ENCODE measurements at regions not wholly inside any gene's neighbourhood (a gene's known extent, or its start where the extent isn't known, plus 50 kb on each side); places are given as distances from the start of the nearest gene placed in this dataset.
A peak's percentile ranks its signal among the peaks of the same experiment; 100 is the strongest.

DNA sequence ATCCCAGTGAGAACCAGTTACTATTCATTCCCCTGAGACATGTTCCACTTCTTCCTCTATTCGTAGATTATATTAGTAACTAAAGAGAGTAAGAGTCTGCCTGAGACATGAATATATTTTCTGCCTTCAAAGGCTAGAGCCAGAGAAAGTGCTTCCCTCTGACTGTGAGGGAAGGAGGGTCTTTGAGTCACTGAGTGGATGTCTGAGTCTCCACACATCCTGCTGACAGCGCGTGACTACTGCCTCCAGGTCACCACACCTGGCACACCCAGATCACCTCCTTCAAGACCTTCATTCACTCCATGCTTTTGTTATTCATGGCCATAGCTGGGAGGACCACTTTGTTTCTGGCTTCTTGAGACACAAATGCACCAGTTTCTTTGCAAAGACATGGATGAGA is 135.6 kb downstream of the SOX2 start:
- in situ Hi-C loops (cut with HindIII; ENCODE audit: low sequenced_read_pairs): no loop called here
- DNase-seq (ENCODE audit: low spot score): no peak

DNA sequence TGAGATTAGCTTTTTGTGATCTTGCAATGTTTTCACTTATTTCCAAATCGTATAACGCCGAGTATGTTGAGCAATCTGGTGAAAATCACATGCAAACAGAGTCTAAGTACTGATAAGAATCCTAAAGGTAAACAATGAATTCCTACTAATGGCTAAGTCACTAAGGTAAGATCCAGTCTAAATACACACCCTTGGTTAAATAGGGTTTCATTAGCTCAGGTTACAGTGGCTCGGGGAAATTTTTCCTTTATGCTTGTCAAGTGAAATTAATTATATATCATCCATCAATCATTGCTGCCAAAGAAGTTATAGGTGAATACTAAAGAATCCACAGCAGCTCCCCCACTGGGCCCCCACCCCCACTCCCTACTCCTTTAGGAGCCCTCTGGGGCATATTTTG is 139.3 kb downstream of the SOX2 start:
- in situ Hi-C loops (cut with HindIII; ENCODE audit: low sequenced_read_pairs): no loop called here
- no peak for DNase-seq (ENCODE audit: low spot score)

DNA sequence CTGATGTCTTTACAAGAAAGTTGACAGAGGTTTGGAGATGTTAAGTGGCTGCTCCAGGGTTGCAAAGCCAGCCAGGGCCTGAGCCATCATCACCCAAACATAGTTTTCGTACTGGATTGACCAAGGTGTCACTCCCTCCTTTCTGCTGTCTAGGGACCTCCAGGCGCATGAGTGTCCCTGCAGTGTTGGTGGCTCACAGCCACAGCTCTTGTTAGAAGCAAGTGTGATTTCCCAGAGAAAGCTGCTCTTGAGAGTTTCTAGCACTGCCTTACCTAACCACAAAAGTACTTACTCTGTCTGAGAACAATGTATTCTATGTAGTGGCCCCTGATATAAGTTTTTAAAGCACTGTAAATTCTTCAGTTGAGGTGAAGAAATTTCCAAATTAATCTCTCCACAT is 144.1 kb downstream of the SOX2 start:
- in situ Hi-C loops (cut with HindIII; ENCODE audit: low sequenced_read_pairs): no loop called here
- no peak for DNase-seq (ENCODE audit: low spot score)

DNA sequence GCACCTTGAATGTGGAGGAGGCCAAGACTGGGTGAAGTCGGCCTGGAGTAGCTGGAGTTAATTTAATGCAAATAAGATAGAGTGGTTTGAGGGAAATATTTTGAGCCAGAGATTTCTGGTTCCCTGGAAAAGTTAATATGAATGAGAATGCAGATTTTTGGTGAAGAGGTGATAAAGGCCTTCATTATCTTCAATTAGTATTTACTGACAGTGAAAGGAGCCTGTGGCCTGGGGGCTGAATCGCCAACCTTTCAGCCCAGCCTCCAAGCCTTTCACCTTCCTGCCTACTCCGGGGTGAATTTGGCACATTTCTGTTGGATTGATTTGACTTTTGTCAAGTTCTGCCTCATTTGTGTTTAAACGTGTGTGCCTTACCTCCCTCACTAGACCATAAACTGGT is 147.8 kb downstream of the SOX2 start:
- no peak for DNase-seq (ENCODE audit: low spot score)
- in situ Hi-C loops (cut with HindIII; ENCODE audit: low sequenced_read_pairs): no loop called here

DNA sequence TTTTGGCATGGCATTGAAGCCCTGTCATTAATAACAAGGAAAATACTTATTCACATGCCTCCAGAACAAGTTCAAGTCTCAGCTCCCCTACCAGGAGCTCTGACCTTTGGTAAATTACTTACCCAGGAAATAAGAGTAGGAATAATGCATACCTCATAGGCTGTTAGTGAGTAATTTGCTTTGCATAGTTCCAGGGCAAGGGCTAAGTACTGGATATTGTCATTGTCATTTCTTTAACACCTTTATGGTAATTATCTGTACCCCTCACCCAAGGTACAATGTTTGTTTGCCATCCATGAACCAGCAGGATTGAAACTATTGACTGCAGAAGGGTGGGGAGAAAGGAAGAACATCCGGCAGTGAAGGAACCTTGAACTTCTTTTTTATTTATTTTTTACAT is 148.5 kb downstream of the SOX2 start:
- DNase-seq (ENCODE audit: low spot score): no peak
- in situ Hi-C loops (cut with HindIII; ENCODE audit: low sequenced_read_pairs): no loop called here

DNA sequence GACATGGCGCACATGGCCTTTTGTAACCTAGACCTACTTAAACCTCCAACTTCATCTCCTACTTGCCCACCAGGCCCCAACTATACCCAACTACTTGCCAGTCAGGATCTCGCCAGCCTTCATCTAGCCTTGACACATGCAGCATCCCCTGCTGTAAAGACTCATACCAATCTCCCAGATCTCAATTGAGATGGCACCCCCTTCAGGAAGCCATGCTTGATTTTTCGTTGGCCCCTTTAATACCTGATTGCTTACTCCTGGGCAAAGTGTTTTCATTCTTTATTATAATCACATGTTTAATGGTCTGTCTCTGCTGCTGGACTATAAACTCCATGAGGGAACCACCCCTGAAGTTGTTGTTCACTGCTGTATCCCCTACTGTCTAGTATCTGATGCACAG is 150.8 kb downstream of the SOX2 start:
- in situ Hi-C loops (cut with HindIII; ENCODE audit: low sequenced_read_pairs): no loop called here
- DNase-seq (ENCODE audit: low spot score): no peak

DNA sequence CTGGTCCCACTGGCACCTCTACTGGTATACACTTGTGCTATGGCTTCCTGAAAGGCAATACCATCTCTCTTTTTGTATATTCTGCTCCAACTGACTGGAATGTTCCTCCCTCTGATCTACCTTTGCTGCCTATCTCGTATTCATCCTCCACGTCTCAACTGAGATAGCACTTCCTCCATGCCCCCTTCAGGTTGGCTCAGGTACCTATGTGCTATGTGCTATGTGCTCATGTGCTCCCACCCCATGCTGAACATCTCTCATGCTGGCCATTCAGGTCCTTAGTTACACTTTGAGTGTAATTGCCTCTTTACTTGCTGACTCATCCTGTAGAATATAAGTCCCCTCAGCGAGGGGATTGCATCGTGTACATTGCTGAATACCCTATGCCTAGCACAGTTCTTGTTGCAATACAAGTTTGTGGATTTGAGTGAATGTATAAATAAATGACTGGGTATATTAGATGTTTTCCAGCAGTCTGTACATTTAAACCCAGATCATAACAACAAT is 156.9 kb downstream of the SOX2 start:
- in situ Hi-C loops (cut with HindIII; ENCODE audit: low sequenced_read_pairs): no loop called here
- DNase-seq (ENCODE audit: low spot score): no peak

DNA sequence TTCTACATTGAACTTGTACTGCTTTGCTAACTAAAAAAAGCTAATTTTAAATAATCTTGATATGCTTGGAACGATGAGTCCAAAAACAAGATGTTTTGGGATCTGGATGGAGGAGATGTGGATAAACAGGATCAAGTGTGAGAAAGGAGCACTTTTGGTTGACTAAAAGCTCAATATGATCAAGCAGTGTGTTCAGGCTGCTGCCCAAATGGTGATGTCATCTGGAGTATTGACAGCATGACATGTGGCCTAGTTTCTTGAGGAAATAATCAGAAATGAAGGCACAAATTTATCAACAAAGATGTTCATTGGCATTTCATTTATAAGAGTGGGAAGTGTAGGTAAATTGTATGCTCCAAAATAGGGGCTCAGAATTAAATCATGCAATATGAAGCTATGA is 161.2 kb downstream of the SOX2 start:
- peak; percentile 4 for DNase-seq (ENCODE audit: low spot score)
- in situ Hi-C loops (cut with HindIII; ENCODE audit: low sequenced_read_pairs): no loop called here

DNA sequence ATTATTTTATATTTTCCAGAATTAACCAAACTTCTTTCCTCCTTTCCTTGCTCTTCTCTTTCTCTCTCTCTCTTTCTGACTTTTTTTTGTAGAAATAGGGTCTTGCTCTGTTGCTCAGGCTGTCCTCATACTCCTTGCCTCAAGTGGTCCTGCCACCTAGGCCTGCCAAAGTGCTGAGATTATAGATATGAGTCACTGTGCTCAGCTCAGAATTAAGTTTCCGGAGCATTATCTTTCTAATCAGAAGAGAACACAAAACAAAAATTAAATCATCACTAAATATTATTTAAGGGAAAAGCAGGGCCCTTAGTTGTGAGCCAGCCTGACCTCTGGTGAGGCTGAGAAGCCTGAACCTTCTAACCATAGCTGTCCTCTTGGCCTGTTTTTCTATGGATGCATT is 168.2 kb downstream of the SOX2 start:
- no peak for DNase-seq (ENCODE audit: low spot score)
- in situ Hi-C loops (cut with HindIII; ENCODE audit: low sequenced_read_pairs): no loop called here

DNA sequence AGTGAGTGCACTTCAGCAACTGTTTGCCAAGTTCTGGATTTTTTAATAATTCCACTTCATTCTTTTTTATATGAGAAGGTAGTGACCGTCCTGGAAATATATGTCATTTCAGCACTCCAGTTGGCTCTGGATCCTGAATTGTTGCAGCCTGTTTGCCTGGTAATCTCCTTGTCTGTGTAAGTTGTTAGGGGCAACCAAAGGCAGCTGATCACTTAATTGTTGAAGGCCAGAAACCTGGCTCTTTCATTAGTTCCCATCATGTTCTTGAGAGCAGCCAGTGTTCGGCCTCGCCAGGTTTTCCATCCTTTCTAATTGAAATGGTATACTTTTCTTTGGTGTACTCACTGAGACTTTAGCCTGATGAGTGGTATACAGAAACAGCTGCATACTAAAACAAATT is 168.6 kb downstream of the SOX2 start:
- no peak for DNase-seq (ENCODE audit: low spot score)
- in situ Hi-C loops (cut with HindIII; ENCODE audit: low sequenced_read_pairs): no loop called here

DNA sequence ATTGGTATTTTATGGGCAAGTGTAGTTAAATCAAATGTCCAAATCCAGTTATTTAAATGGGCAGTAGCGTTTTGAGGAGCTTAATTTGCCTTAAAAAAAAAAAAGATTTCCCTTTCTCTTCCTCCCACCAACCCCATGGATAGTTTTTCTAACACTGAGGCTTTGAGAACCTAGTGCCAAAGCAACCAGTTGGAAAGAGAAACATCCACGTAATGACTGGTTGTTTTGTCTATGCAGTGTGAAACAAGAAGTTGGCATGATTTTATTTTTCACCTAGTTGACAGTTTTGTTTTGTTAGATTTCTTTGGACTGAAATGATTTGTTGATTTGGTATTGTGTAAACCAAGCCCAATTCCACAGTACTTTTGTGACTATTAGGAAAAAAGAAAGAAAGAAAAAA is 170.0 kb downstream of the SOX2 start:
- DNase-seq (ENCODE audit: low spot score): no peak
- in situ Hi-C loops (cut with HindIII; ENCODE audit: low sequenced_read_pairs): no loop called here

DNA sequence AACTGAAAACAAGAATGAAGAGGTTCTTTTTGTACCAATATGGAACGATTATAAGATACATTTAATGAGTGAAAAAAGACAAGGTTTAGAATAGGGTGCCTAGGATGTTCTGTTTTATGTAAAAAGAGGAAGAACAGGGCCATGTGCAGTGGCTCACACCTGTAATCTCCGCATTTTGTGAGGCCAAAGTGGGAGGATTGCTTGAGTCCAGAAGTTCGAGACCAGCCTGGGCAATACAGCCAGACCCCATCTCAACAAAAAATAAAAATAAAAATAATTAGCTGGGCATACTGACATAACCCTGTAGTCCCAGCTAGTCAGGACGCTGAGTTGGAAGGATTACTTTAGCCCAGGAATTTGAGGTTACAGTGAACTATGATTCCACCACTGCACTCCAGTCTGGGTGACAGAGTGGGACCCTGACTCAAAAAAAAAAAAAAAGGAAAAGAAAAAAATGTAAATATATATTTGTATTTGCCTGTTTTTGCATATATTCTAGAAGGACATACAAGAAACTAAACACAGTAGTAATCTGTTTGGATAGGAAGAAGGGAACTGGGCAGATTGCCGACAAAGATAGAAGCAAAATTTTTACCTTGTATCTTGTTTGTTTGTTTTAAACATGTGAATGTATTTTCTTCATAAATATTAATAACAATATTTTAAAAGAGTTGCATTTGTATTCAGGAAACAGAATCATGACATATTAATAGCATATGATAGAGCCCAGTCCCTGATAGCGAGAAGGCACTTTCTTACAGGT is 174.3 kb downstream of the SOX2 start:
- in situ Hi-C loops (cut with HindIII; ENCODE audit: low sequenced_read_pairs): no loop called here
- no peak for DNase-seq (ENCODE audit: low spot score)

DNA sequence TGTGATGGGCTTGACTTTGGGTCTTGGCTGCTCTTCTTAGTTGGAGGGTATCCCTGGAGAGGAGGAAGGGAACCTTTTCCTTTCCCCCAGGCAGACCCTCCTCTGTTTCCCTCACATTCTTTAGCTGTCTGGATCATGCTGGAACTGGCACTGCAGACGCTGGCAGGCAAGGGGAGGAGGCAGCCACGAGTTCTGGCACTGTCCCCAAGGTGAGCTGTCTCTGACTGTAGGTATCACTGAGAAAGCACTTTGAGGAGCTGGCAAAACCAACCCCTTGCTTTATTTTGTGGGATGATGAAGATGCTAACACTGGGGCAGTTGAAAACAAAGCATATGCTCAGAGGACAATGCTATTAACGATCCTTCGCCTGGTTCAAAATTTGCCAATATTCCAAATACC is 175.0 kb downstream of the SOX2 start:
- DNase-seq (ENCODE audit: low spot score): no peak
- in situ Hi-C loops (cut with HindIII; ENCODE audit: low sequenced_read_pairs): no loop called here

DNA sequence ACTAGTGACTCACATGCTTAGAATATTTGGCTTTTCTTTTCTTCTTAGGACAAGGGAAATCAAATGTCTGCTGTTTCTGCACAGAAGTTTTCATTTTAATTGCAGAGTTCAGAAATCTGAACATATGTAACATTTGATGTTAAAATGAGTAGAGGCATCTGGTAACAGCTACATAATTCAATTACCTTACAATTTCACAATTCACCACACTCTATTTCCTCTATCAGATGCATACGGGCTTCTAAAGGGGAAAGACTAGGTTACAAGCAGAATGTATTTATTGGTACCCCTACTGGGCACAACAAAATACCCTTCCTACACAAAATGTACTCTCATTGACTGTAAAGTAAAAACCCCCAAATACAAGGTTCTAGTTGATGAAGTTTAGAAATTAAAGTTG is 176.0 kb downstream of the SOX2 start:
- DNase-seq (ENCODE audit: low spot score): no peak
- in situ Hi-C loops (cut with HindIII; ENCODE audit: low sequenced_read_pairs): no loop called here

DNA sequence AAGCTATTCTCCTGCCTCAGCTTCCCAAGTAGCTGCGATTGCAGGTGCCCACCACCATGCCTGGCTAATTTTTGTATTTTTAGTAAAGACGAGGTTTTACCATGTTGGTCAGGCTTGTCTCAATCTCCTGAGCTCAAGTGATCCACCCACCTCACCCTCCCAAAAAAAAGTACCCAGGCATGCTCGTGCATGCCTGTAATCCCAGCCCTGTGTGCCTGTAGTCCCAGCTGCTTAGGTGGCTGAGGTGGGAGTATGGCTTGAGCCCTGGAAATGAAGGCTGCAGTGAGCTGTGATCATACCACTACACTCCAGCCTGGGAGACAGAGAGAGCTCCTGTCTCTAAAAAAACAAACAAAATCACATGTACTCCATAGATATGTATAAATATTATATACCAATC is 176.5 kb downstream of the SOX2 start:
- in situ Hi-C loops (cut with HindIII; ENCODE audit: low sequenced_read_pairs): no loop called here
- no peak for DNase-seq (ENCODE audit: low spot score)

DNA sequence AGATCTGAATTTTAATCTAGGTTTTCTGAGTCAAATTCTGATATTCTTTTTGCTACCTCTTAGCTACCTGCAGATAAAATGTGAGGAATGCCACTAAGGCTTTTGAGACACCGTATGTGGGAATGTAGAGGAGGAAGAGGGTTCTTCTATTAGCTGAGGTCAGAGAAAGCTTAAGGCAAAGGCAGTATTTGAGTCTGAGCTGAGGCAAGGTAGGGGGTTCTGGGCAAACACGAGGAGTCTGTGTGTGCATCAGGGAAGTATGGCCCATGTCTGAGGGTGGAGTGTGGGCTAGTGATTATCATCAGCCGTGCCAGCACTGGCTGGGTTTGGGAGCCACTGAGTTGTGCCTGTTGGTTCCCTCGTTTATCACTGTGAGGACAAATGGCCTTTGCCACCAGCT is 181.1 kb downstream of the SOX2 start:
- no peak for DNase-seq (ENCODE audit: low spot score)
- in situ Hi-C loops (cut with HindIII; ENCODE audit: low sequenced_read_pairs): no loop called here

DNA sequence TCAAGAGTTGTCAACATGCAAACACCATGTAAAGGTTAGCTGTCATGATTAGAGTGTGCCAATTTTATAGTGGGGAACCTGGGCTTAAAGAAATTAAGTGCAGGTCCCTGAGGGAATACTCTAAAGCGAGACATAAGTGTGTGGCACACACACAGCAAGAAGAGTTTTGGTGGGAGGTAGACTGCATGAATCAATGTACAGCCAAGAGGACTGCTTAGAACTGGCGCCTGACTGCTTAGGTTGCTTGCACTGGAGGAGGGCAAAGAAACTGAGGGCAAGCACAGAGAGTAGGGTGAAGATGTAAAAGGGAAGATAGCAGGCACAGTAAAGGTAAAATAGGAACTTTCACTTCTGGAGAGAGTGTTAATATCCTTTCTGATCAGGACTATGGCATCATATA is 184.9 kb downstream of the SOX2 start:
- no peak for DNase-seq (ENCODE audit: low spot score)
- in situ Hi-C loops (cut with HindIII; ENCODE audit: low sequenced_read_pairs): no loop called here

DNA sequence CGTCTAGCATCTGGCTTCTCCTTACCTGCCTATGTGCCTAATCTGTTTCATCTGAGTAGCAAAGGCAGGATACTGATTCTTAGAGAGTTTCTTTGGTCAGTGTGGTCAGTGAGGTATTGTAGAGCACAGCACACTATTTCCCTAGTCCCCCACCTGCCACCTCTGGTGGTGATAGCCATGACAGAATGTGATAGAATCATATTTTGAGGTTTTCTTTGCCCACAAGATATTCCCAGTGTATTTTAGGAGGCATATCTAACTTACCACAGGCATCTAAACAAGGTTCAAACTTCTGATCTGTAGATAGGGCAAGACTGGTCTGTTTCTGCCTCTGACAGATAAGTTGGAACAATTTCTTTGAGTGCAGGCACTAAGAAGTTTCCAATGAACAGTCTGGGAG is 188.0 kb downstream of the SOX2 start:
- in situ Hi-C loops (cut with HindIII; ENCODE audit: low sequenced_read_pairs): no loop called here
- DNase-seq (ENCODE audit: low spot score): no peak

DNA sequence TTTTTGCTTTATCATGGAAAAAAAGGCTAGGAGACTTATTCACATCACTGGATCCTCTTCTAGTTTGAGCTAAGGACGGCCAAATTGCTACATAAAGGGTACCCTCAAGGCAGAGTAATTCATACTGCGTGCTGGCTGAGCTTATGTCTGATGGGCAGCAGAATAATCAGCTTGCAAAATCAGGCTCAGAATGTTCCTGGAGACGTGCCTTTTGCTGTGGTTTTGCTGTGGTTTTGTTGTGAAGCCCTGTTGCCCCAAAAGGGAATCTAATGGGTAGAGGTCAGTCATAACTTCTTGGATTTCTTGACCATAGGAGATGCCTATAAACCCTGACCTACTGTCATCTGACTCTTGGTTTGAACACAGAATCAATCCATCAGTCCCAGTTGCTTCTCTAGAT is 189.9 kb downstream of the SOX2 start:
- DNase-seq (ENCODE audit: low spot score): no peak
- in situ Hi-C loops (cut with HindIII; ENCODE audit: low sequenced_read_pairs): no loop called here

DNA sequence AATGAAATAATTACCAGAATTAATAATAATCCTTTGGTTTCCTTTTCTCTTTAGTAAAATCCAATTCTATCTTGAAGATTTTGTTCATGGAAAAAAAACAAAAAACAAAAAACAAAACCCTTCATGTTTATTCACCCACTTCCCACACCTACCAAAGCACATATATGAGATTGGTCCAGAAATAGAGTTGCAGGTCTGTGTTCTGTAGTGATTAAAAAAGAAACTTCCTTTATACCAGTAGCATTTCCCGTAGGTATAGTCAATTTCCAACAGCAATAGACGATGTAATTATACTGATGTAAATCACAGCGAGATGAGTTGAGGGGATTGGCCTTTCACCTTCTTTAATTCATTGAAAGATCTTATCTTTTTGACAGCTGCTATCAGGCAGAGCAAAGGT is 194.6 kb downstream of the SOX2 start:
- in situ Hi-C loops (cut with HindIII; ENCODE audit: low sequenced_read_pairs): no loop called here
- DNase-seq (ENCODE audit: low spot score): no peak

DNA sequence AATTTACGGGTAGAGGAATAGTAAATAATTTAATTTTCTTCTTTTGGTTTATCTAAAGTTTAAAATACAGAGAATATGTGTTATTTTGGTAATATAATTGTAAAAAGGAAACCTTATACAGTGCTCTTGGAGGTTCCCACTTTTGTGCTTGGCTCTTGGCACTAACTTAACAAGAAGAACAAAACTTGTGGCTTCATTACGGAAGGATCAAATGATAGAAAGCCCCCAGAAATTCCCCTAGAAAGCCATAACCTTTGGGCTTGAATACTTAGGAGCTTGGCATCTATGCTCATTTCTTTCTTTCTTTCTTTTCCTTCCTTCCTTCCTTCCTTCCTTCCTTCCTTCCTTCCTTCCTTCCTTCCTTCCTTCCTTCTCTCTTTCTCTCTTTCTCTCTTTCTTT is 197.5 kb downstream of the SOX2 start:
- in situ Hi-C loops (cut with HindIII; ENCODE audit: low sequenced_read_pairs): no loop called here
- DNase-seq (ENCODE audit: low spot score): no peak

DNA sequence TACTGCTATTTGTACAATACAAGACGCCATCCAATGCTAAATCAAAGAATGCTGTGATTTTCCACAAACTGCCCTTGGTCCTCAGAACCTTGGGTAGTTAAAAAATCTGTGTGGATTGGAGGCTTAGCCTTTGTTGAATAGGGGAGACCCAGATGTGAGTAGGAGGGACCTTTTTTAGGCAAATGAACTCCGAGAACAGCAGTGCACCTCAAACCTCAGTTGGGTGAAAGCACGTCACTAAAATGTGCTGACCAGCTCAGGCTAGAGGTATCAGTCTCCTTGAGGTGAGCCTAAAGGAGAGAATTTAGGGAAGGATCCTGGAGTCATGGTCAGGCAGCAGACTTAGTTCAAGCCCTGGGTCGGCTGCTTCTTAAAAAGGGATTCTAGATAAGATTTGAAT is 200.7 kb downstream of the SOX2 start:
- in situ Hi-C loops (cut with HindIII; ENCODE audit: low sequenced_read_pairs): no loop called here
- no peak for DNase-seq (ENCODE audit: low spot score)
